Heart right ventricle (tissue), 16 donors: ENCODE measurements at regions not wholly inside any gene's neighbourhood (a gene's known extent, or its start where the extent isn't known, plus 50 kb on each side); places are given as distances from the start of the nearest gene placed in this dataset.

Experiments
- ATAC-seq, 8 donors: fragments of 200-7000 bp; cut with Tn5 transposase; one replicate each; pipeline ENCODE4 v1.9.1; 2020; ENCODE audit warnings: mild to moderate bottlenecking in 8 of 8, moderate library complexity in 8 of 8, moderate number of reproducible peaks in 1 of 8
- DNase-seq, 2 donors: peaks; one replicate each; pipeline ENCODE4 v3.0.0-alpha.2; 2020
- H3K27ac ChIP-seq, 10 donors: fragments of 200-600 bp; sonication (generic) in 2 of 10; one replicate each; pipeline versions ENCODE4 v1.5.0 to v1.8.0; 2020 to 2022; ENCODE audit warnings: mild to moderate bottlenecking in 3 of 10
- H3K27me3 ChIP-seq, 7 donors: fragments of 200-600 bp; one replicate each; pipeline ENCODE4 v1.8.0; 2021 to 2022; ENCODE audit warnings: mild to moderate bottlenecking in 2 of 7
- H3K36me3 ChIP-seq, 9 donors: fragments of 200-600 bp; sonication (generic) in 1 of 9; one replicate each; pipeline versions ENCODE4 v1.5.0 to v1.8.0; 2020 to 2022; ENCODE audit warnings: mild to moderate bottlenecking in 2 of 9
- H3K4me1 ChIP-seq, 9 donors: fragments of 200-600 bp; sonication (generic) in 1 of 9; one replicate each; pipeline versions ENCODE4 v1.5.0 to v1.8.0; 2020 to 2022; ENCODE audit warnings: mild to moderate bottlenecking in 4 of 9
- H3K4me3 ChIP-seq, 10 donors: fragments of 200-600 bp; sonication (generic) in 2 of 10; one replicate each; pipeline versions ENCODE4 v1.5.0 to v1.8.0; 2020 to 2022; ENCODE audit warnings: mild to moderate bottlenecking in 7 of 10, moderate library complexity in 2 of 10
- H3K9me3 ChIP-seq, 11 donors: fragments of 200-600 bp in 10 of 11; sonication (generic) in 2 of 11; one replicate each; pipeline versions ENCODE4 v1.5.0 to v1.8.0; 2013 to 2022; ENCODE audit warnings: mild to moderate bottlenecking in 2 of 11, control low read depth in 1 of 11, moderate library complexity in 1 of 11
- WGBS, 2 donors: extraction: QIAGEN DNeasy Blood & Tissue Kit; methylation state at CpG; one replicate each; pipeline ENCODE4 v1.1.7; 2013; ENCODE audit warnings: inconsistent platforms in 1 of 2; 5-methylcytosine and 5-hydroxymethylcytosine counted together
- intact Hi-C, 10 donors: fragments of 100-400 bp; cut with DNase I; formaldehyde crosslinking; loops; one replicate each; pipeline versions ENCODE4 v1.11.1 to v1.14.2; 2022
- TF ChIP-seq, protein P1 (sequence below), 9 donors: fragments of 200-600 bp; sonication (generic) in 2 of 9; IDR thresholded peaks; one replicate each; pipeline versions ENCODE4 v1.5.0 to v1.8.0; 2021 to 2022; ENCODE audit warnings: antibody characterized with exemption in 9 of 9, mild to moderate bottlenecking in 5 of 9, moderate library complexity in 1 of 9
- donor health status: Arrhythmogenic right ventricular cardiomyopathy.
- donor health status: ischemic (EF 13 %, LVEDD 7.1; RV severe dilation, severe dysfunction).
- donor health status: healthy with polysubstance abuse.
- donor health status: DM: no; HTN: yes; CAD: no.
- donor health status: DM: no; HTN: no; CAD: no.
- donor health status: ischemic (EF 25% LVEDD 6.9; RV normal size, moderate dysfunction).
- donor health status: ischemic (EF 25% LVEDD 5.7; RV mildly dilated, moderate dysfunction).
- donor health status: healthy.
- donor health status: DM: yes; HTN: yes; CAD: no.
- donor health status: Ischemic cardiomyopathy.
- donor health status: ischemic (EF 35%, LVEDD 5.7; RV mildly dilated, moderate dysfunction).
- donor health status: nonischemic (EF 11% LVEDD 7.7; RV severe dilation, severe dysfunction).
- donor health status: DM: yes; HTN: yes; CAD: no.
- donor health status: PGD.
- donor health status: ischemic (EF 29% LVEDD 5.4; RV normal size, mild dysfunction).
- donor health status: nonischemic (EF 23%, LVEDD 6.1; RV moderate dilation, normal function).

DNA sequence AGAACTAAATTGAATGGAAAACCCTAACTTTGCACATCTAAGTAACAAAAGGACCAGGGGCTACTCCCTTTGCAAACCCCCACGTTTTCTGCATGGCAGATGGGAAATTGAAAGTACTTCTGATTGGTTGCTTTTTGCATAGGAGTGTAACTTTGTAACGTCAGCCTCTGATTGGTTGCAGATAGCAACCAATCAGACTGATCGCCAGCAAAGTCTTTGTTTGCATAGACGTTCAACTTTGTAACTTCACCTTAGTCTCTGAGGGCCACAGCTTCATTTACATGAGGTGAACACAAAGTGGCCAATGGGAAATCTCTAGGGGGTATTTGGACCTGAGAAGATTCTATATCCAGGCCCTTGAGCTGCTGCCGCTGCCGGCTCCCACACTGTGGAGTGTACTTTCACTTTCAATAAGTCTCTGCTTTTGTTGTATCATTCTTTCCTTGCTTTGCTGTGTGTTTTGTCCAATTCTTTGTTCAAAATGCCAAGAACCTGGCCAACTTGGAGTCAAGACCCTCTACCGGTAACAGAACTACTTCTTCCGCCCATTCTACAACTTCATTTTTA is 102.5 kb upstream of the PRICKLE1 start:
- intact Hi-C loops: no loop called here
- Histone ChIP-seq H3K27ac (peak overlapping the region in 8 of 10 donors; percentile 0 to 66 (median 40)), H3K27me3 (no peaks in the 10 kb centered on the region), H3K9me3 (peaks cover 0 to 5% (median 0%) of the 10 kb centered on the region in 11 donors), H3K4me3 (peak overlapping the region in 9 of 10 donors; percentile 12 to 50 (median 33)), H3K36me3 (no peaks in the 10 kb centered on the region), H3K4me1 (peaks cover 0 to 11% (median 0%) of the 10 kb centered on the region in 9 donors)
- peak in 6 of 8 donors; percentile 24 to 54 (median 47) for ATAC-seq
- TF ChIP-seq, protein P1, sequence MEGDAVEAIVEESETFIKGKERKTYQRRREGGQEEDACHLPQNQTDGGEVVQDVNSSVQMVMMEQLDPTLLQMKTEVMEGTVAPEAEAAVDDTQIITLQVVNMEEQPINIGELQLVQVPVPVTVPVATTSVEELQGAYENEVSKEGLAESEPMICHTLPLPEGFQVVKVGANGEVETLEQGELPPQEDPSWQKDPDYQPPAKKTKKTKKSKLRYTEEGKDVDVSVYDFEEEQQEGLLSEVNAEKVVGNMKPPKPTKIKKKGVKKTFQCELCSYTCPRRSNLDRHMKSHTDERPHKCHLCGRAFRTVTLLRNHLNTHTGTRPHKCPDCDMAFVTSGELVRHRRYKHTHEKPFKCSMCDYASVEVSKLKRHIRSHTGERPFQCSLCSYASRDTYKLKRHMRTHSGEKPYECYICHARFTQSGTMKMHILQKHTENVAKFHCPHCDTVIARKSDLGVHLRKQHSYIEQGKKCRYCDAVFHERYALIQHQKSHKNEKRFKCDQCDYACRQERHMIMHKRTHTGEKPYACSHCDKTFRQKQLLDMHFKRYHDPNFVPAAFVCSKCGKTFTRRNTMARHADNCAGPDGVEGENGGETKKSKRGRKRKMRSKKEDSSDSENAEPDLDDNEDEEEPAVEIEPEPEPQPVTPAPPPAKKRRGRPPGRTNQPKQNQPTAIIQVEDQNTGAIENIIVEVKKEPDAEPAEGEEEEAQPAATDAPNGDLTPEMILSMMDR (IDR thresholded peaks at IDR 0.05): no peak
- WGBS, 2 donors: 66 to 88% methylated on average over 8 of the region's 8 CpGs
- DNase-seq: no peak

DNA sequence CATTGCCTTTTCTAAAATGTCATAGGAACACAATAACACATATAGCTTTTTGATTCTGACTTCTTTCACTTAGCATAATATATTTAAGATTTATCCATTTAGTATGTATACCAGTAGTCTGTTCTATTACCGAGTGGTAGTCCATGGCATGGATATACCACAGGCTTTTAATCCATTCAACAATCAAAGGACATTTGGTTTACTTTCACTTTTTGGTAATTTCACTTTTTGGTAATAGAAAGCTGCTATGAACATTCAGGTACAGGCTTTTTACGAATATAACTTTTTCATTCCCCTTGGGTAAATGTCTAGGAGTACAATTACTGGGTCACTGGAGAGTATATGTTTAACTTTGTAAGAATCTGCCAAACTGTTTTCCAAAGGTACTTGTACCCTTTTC is 100.7 kb upstream of the PRICKLE1 start:
- Histone ChIP-seq H3K36me3 (no peaks in the 10 kb centered on the region), H3K4me1 (no peaks in the 10 kb centered on the region), H3K27me3 (no peaks in the 10 kb centered on the region), H3K27ac (no peak overlapping the region), H3K9me3 (peaks cover 0 to 5% (median 0%) of the 10 kb centered on the region in 11 donors), H3K4me3 (no peak overlapping the region)
- ATAC-seq (no peak), DNase-seq (no peak)
- intact Hi-C loops: no loop called here
- WGBS, 2 donors: 97% methylated on average over 2 of the region's 2 CpGs
- TF ChIP-seq, protein P1 (IDR thresholded peaks at IDR 0.05): no peak

- no peaks in the 10 kb centered on the region for H3K36me3 ChIP-seq
- H3K9me3 ChIP-seq: peaks cover 0 to 5% (median 0%) of the 10 kb centered on the region in 11 donors
- ATAC-seq (no peak), DNase-seq (no peak)
- 76 to 88% methylated on average over 1 of the region's 1 CpG for WGBS, 2 donors
- H3K27me3 ChIP-seq: no peaks in the 10 kb centered on the region
- no peak overlapping the region for H3K27ac ChIP-seq
- no peaks in the 10 kb centered on the region for H3K4me1 ChIP-seq
- no peak overlapping the region for H3K4me3 ChIP-seq
- TF ChIP-seq, protein P1 (IDR thresholded peaks at IDR 0.05): no peak
- intact Hi-C loops: no loop called here
These were observed 100.2 kb upstream of the PRICKLE1 start for GRCh38 chr12:42689699-42690098.

GRCh38 chr12:42686514-42687172 is 97.1 kb upstream of the PRICKLE1 start:
- WGBS, 2 donors: 89 to 94% methylated on average over 3 of the region's 3 CpGs
- no peaks in the 10 kb centered on the region for H3K4me1 ChIP-seq
- DNase-seq: no peak
- ATAC-seq: peak in 1 of 8 donors; percentile 10
- peaks cover 0 to 5% (median 0%) of the 10 kb centered on the region in 11 donors for H3K9me3 ChIP-seq
- no peak overlapping the region for H3K27ac ChIP-seq
- no peak overlapping the region for H3K4me3 ChIP-seq
- intact Hi-C loops: no loop called here
- H3K27me3 ChIP-seq: no peaks in the 10 kb centered on the region
- TF ChIP-seq, protein P1 (IDR thresholded peaks at IDR 0.05): no peak
- no peaks in the 10 kb centered on the region for H3K36me3 ChIP-seq
